Ascending aorta (tissue), 2 donors: ENCODE measurements at regions not wholly inside any gene's neighbourhood (a gene's known extent, or its start where the extent isn't known, plus 50 kb on each side); places are given as distances from the start of the nearest gene placed in this dataset.

Experiments
- DNase-seq, 2 donors: peaks; one replicate each; pipeline ENCODE4 v3.0.0-alpha.2; 2019; ENCODE audit warnings: low spot score in 2 of 2
- H3K27ac ChIP-seq, 2 donors: fragments of 200-600 bp; sonication (generic); one replicate each; pipeline ENCODE4 v1.5.1; 2016 to 2017; ENCODE audit warnings: mild to moderate bottlenecking in 1 of 2
- H3K27me3 ChIP-seq: fragments of 200-600 bp; sonication (generic); one replicate; pipeline ENCODE4 v1.5.1; 2017
- H3K36me3 ChIP-seq, 2 donors: fragments of 200-600 bp; sonication (generic); one replicate each; pipeline ENCODE4 v1.5.1; 2016
- H3K4me1 ChIP-seq, 2 donors: fragments of 200-600 bp; sonication (generic); one replicate each; pipeline ENCODE4 v1.5.1; 2016 to 2017; ENCODE audit warnings: mild to moderate bottlenecking in 1 of 2
- H3K4me3 ChIP-seq, 2 donors: fragments of 200-600 bp; sonication (generic); one replicate each; pipeline ENCODE4 v1.5.1; 2016 to 2017; ENCODE audit warnings: mild to moderate bottlenecking in 1 of 2
- H3K9me3 ChIP-seq, 2 donors: fragments of 200-600 bp; sonication (generic); one replicate each; pipeline ENCODE4 v1.5.1; 2016
- intact Hi-C: fragments of 100-400 bp; cut with DNase I; formaldehyde crosslinking; loops from one replicate; pipeline ENCODE4 v1.15.1; 2023
- TF ChIP-seq, protein P1 (sequence below), 3 experiments: fragments of 200-600 bp in 2 of 3; fragments of 450-650 bp in 1 of 3; sonication (generic) in 2 of 3; IDR thresholded peaks; one replicate each; pipeline ENCODE4 v1.5.1; 2016 to 2019; ENCODE audit warnings: antibody characterized with exemption in 3 of 3, mild to moderate bottlenecking in 1 of 3, moderate library complexity in 1 of 3

DNA sequence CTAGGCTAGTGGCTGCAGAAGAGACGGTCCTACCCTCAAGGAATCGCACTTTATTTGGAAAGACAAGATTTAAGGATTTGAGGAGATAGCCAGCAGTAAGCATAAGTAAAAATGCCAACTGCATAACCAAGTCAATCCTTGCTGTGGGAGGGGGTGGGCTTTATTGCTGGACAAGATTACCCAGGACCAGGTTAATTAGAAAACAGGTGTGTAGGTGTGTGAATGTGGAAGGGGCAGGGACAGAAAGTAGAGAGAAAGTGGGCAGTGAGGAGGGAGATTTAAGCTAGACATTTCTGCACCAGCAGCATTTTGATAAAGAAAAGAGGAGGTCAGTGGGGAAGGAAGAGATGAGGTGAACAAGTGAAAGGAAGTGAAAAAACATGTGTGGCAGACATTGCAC lies 89.7 kb upstream of the OGFRL1 start:
- Histone ChIP-seq H3K4me3 (no peak overlapping the region), H3K36me3 (no peaks in the 10 kb centered on the region), H3K27me3 (no peaks in the 10 kb centered on the region), H3K9me3 (no peaks in the 10 kb centered on the region), H3K27ac (no peak overlapping the region), H3K4me1 (no peaks in the 10 kb centered on the region)
- intact Hi-C loops: no loop called here
- no peak for DNase-seq
- TF ChIP-seq, protein P1, sequence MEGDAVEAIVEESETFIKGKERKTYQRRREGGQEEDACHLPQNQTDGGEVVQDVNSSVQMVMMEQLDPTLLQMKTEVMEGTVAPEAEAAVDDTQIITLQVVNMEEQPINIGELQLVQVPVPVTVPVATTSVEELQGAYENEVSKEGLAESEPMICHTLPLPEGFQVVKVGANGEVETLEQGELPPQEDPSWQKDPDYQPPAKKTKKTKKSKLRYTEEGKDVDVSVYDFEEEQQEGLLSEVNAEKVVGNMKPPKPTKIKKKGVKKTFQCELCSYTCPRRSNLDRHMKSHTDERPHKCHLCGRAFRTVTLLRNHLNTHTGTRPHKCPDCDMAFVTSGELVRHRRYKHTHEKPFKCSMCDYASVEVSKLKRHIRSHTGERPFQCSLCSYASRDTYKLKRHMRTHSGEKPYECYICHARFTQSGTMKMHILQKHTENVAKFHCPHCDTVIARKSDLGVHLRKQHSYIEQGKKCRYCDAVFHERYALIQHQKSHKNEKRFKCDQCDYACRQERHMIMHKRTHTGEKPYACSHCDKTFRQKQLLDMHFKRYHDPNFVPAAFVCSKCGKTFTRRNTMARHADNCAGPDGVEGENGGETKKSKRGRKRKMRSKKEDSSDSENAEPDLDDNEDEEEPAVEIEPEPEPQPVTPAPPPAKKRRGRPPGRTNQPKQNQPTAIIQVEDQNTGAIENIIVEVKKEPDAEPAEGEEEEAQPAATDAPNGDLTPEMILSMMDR (IDR thresholded peaks at IDR 0.05): no peak

GRCh38 chr6:71199736-71200135 lies 88.9 kb upstream of the OGFRL1 start:
- Histone ChIP-seq H3K9me3 (no peaks in the 10 kb centered on the region), H3K27ac (no peak overlapping the region), H3K4me3 (no peak overlapping the region), H3K36me3 (no peaks in the 10 kb centered on the region), H3K27me3 (no peaks in the 10 kb centered on the region), H3K4me1 (no peaks in the 10 kb centered on the region)
- no peak for DNase-seq
- intact Hi-C loops: no loop called here
- TF ChIP-seq, protein P1 (IDR thresholded peaks at IDR 0.05): no peak

GRCh38 chr6:71203206-71203605 lies 85.4 kb upstream of the OGFRL1 start:
- intact Hi-C loops: no loop called here
- TF ChIP-seq, protein P1 (IDR thresholded peaks at IDR 0.05): no peak
- Histone ChIP-seq H3K4me1 (no peaks in the 10 kb centered on the region), H3K27ac (no peak overlapping the region), H3K4me3 (no peak overlapping the region), H3K27me3 (no peaks in the 10 kb centered on the region), H3K9me3 (no peaks in the 10 kb centered on the region), H3K36me3 (no peaks in the 10 kb centered on the region)
- DNase-seq: no peak

- intact Hi-C loops: no loop called here
- Histone ChIP-seq H3K4me1 (no peaks in the 10 kb centered on the region), H3K4me3 (no peak overlapping the region), H3K27me3 (no peaks in the 10 kb centered on the region), H3K9me3 (no peaks in the 10 kb centered on the region), H3K36me3 (no peaks in the 10 kb centered on the region), H3K27ac (no peak overlapping the region)
- DNase-seq: no peak
- TF ChIP-seq, protein P1 (IDR thresholded peaks at IDR 0.05): no peak
Observed at GRCh38 chr6:71204741-71205140, 83.9 kb upstream of the OGFRL1 start.

GRCh38 chr6:71205336-71205956 lies 83.2 kb upstream of the OGFRL1 start:
- H3K27ac ChIP-seq: no peak overlapping the region
- TF ChIP-seq, protein P1 (IDR thresholded peaks at IDR 0.05): no peak

GRCh38 chr6:71206089-71206488 lies 82.5 kb upstream of the OGFRL1 start:
- no peak overlapping the region for H3K27ac ChIP-seq
- H3K27me3 ChIP-seq: no peaks in the 10 kb centered on the region
- no peaks in the 10 kb centered on the region for H3K9me3 ChIP-seq
- H3K4me1 ChIP-seq: no peaks in the 10 kb centered on the region
- no peak for DNase-seq
- TF ChIP-seq, protein P1 (IDR thresholded peaks at IDR 0.05): no peak
- no peaks in the 10 kb centered on the region for H3K36me3 ChIP-seq
- intact Hi-C loops: no loop called here
- H3K4me3 ChIP-seq: no peak overlapping the region

More at GRCh38 chr6:71205336-71205956, 83.2 kb upstream of the OGFRL1 start:
- Histone ChIP-seq H3K4me3 (no peak overlapping the region), H3K27me3 (no peaks in the 10 kb centered on the region), H3K9me3 (no peaks in the 10 kb centered on the region), H3K36me3 (no peaks in the 10 kb centered on the region), H3K4me1 (no peaks in the 10 kb centered on the region)
- intact Hi-C loops: no loop called here
- DNase-seq: no peak
